H1 (cell line): ENCODE measurements at regions not wholly inside any gene's neighbourhood (a gene's known extent, or its start where the extent isn't known, plus 50 kb on each side); places are given as distances from the start of the nearest gene placed in this dataset.

ENCODE experiments used
- ATF3 ChIP-seq: IDR thresholded peaks from 2 replicates; pipeline ENCODE4 v1.6.1; 2011; ENCODE audit warnings: low read depth, mild to moderate bottlenecking, low read length; ENCODE audit not compliant: insufficient read depth
- PHF8 ChIP-seq: fragments of 200-600 bp; sonication (generic); conservative IDR thresholded peaks from 2 replicates; pipeline ENCODE4 v1.7.1; 2012; ENCODE audit warnings: low read depth, mild to moderate bottlenecking, inconsistent platforms, low read length, moderate library complexity
- TCF12 ChIP-seq: IDR thresholded peaks from 2 replicates; pipeline ENCODE4 v1.6.1; 2011; ENCODE audit warnings: low read depth, mild to moderate bottlenecking, low read length
- TF ChIP-seq, protein P1 (sequence below): IDR thresholded peaks from 2 replicates; pipeline ENCODE4 v1.6.1; 2011; ENCODE audit warnings: low read length, improper control_type of control experiment

- TF ChIP-seq TCF12 = no peak
- TF ChIP-seq, protein P1, sequence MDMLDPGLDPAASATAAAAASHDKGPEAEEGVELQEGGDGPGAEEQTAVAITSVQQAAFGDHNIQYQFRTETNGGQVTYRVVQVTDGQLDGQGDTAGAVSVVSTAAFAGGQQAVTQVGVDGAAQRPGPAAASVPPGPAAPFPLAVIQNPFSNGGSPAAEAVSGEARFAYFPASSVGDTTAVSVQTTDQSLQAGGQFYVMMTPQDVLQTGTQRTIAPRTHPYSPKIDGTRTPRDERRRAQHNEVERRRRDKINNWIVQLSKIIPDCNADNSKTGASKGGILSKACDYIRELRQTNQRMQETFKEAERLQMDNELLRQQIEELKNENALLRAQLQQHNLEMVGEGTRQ = no peak
- no peak for TF ChIP-seq ATF3
- TF ChIP-seq PHF8 = no peak
These were observed 136.9 kb upstream of the ZC3H12C start (continued) for GRCh38 chr11:109956124-109956793.
